H1 (cell line): ENCODE measurements at regions not wholly inside any gene's neighbourhood (a gene's known extent, or its start where the extent isn't known, plus 50 kb on each side); places are given as distances from the start of the nearest gene placed in this dataset.

Experiments used
- ASH2L ChIP-seq: fragments of 200-600, 300-600 bp; sonication (generic); IDR thresholded peaks from one replicate; pipeline ENCODE4 v1.7.1; 2017; ENCODE audit warnings: low read length
- KDM5A ChIP-seq: fragments of 200-600 bp; IDR thresholded peaks from 2 replicates; pipeline ENCODE4 v1.7.1; 2012; ENCODE audit warnings: mild to moderate bottlenecking, low read length, inconsistent platforms, mixed read lengths

GRCh38 chr4:89538171-89538570 is 230.6 kb upstream of the GPRIN3 start (continued):
- TF ChIP-seq KDM5A (no peak), ASH2L (no peak)
